ENCODE measurements at regions not wholly inside any gene's neighbourhood (a gene's known extent, or its start where the extent isn't known, plus 50 kb on each side); places are given as distances from the start of the nearest gene placed in this dataset.

- 0% methylated on average over 1 of the region's 1 CpG for WGBS (ENCODE audit: missing lambda C conversion rate)
- DNase-seq (ENCODE audit: low read depth in 1 of 2, low spot score in 1 of 2) (no peak), ATAC-seq (no peak), FAIRE-seq (no peak)
- CTCF ChIA-PET = no interaction called here
- Histone ChIP-seq H3K27ac (no peak overlapping the region), H3K9me3 (no peaks in the 10 kb centered on the region), H3K4me3 (no peak overlapping the region), H3K4me2 (no peak overlapping the region), H3K4me1 (no peaks in the 10 kb centered on the region)
- TF ChIP-seq JUNB (IDR thresholded peaks at IDR 0.05) (no peak), CBX2 (IDR thresholded peaks at IDR 0.05; ENCODE audit: borderline replicate concordance, low read depth) (no peak), NPAS2 (CRISPR knock-in tag; IDR thresholded peaks at IDR 0.05; ENCODE audit: borderline replicate concordance) (no peak), HOXB13 (CRISPR knock-in tag; IDR thresholded peaks at IDR 0.05; ENCODE audit: low read depth) (no peak), KDM1A (IDR thresholded peaks at IDR 0.05; ENCODE audit: low read depth) (no peak), SREBF2 (IDR thresholded peaks at IDR 0.05) (no peak), JUN (IDR thresholded peaks at IDR 0.05) (no peak), SMC3 (IDR thresholded peaks at IDR 0.05) (no peak), HOXB5 (CRISPR knock-in tag; IDR thresholded peaks at IDR 0.05) (no peak), CTCF (IDR thresholded peaks at IDR 0.05) (no peak), CHD2 (IDR thresholded peaks at IDR 0.05; ENCODE audit: low read length, partially characterized antibody) (no peak), ESRRA (IDR thresholded peaks at IDR 0.05; ENCODE audit: borderline replicate concordance, low read length) (no peak)
- TF ChIP-seq, protein P1, sequence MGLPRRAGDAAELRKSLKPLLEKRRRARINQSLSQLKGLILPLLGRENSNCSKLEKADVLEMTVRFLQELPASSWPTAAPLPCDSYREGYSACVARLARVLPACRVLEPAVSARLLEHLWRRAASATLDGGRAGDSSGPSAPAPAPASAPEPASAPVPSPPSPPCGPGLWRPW (IDR thresholded peaks at IDR 0.05) = no peak
- TF ChIP-seq, protein P2, sequence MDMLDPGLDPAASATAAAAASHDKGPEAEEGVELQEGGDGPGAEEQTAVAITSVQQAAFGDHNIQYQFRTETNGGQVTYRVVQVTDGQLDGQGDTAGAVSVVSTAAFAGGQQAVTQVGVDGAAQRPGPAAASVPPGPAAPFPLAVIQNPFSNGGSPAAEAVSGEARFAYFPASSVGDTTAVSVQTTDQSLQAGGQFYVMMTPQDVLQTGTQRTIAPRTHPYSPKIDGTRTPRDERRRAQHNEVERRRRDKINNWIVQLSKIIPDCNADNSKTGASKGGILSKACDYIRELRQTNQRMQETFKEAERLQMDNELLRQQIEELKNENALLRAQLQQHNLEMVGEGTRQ (IDR thresholded peaks at IDR 0.05) = no peak
- TF ChIP-seq, protein P3, sequence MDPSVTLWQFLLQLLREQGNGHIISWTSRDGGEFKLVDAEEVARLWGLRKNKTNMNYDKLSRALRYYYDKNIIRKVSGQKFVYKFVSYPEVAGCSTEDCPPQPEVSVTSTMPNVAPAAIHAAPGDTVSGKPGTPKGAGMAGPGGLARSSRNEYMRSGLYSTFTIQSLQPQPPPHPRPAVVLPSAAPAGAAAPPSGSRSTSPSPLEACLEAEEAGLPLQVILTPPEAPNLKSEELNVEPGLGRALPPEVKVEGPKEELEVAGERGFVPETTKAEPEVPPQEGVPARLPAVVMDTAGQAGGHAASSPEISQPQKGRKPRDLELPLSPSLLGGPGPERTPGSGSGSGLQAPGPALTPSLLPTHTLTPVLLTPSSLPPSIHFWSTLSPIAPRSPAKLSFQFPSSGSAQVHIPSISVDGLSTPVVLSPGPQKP (IDR thresholded peaks at IDR 0.05; ENCODE audit: low read depth, low read length) = no peak
- POLR2A ChIA-PET = no interaction called here
Observed at GRCh38 chr3:154718053-154718452, 288.1 kb upstream of the GPR149 start.

DNA sequence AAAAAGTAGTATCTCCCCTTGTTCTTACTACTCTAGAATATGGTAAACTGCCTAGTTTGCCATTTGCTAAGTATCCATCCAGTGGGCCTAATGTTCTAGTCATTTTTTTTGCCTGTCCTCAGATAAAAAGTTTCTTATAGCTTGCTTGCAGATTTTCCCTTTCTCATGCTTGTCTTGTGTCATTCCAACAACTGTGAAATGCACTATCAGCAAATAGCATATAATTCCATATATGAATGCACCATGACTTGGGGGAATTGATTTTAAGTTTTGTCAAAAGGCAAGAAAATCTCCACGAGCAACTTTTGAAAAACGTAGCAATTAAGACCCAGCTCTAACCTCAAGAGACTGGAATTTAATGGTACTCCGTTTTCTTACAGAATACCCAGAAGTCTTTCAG is 286.2 kb upstream of the GPR149 start:
- ChIA-PET POLR2A (no interaction called here), CTCF (no interaction called here)
- H3K9me3 ChIP-seq = no peaks in the 10 kb centered on the region
- ATAC-seq = no peak
- TF ChIP-seq MAFK (IDR thresholded peaks at IDR 0.05; ENCODE audit: partially characterized antibody) (peak; percentile 64), HEYL (CRISPR knock-in tag; IDR thresholded peaks at IDR 0.05) (no peak)
- no peak overlapping the region for H3K4me2 ChIP-seq
- WGBS (ENCODE audit: missing lambda C conversion rate) = 6% methylated on average over 3 of the region's 3 CpGs
- no peaks in the 10 kb centered on the region for H3K4me1 ChIP-seq
- H3K27ac ChIP-seq = no peak overlapping the region
- DNase-seq (ENCODE audit: low read depth in 1 of 2, low spot score in 1 of 2) = no peak
- H3K4me3 ChIP-seq = no peak overlapping the region
- no peak for FAIRE-seq

DNA sequence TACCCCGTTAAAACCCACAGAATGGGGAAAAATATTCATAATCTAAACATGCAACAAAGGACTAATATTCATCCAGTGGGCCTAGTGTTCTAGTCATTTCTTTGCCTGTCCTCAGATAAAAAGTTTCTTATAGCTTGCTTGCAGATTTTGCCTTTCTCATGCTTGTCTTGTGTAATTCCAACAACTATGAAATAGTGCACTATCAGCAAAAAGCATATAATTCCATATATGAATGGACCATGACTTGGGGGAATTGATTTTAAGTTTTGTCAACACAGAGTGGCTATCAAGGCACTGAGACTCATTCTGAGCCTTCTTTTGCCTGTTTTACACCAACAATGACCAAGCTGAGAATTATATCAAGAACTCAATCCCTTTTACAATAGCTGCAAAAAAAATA is 278.6 kb upstream of the GPR149 start:
- H3K4me2 ChIP-seq = no peak overlapping the region
- ATAC-seq = no peak
- no peaks in the 10 kb centered on the region for H3K4me1 ChIP-seq
- no peaks in the 10 kb centered on the region for H3K9me3 ChIP-seq
- ChIA-PET POLR2A (no interaction called here), CTCF (no interaction called here)
- TF ChIP-seq HOXA7 (CRISPR knock-in tag; IDR thresholded peaks at IDR 0.05) (no peak), HEYL (CRISPR knock-in tag; IDR thresholded peaks at IDR 0.05) (no peak), MAFK (IDR thresholded peaks at IDR 0.05; ENCODE audit: partially characterized antibody) (peak; percentile 95)
- no peak overlapping the region for H3K4me3 ChIP-seq
- 0% methylated on average over 1 of the region's 1 CpG for WGBS (ENCODE audit: missing lambda C conversion rate)
- DNase-seq (ENCODE audit: low read depth in 1 of 2, low spot score in 1 of 2) = no peak
- FAIRE-seq = no peak
- H3K27ac ChIP-seq = no peak overlapping the region

DNA sequence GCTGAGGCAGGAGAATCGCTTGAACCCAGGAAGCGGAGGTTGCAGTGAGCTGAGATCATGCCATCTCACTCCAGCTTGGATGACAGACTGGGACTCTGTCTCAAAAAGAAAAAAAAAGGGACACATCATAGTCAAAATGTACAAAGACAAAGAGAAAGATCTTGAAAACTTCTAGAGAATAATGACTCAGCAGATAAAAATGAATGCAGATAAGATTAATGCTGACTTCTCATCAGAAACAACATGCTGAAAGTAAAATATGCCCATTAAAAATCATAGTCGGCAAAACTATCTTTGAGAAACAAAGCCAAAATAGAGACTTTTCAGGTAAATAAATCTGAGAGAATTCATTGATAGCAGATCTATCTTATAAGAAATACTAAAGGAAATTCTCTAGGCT is 271.1 kb upstream of the GPR149 start:
- no peak for FAIRE-seq
- ATAC-seq = no peak
- TF ChIP-seq FOSB (CRISPR knock-in tag; IDR thresholded peaks at IDR 0.05) (no peak), NFE2L2 (conservative IDR thresholded peaks at IDR 0.05; ENCODE audit: low read length) (peak; percentile 56; the same call in 1 of the 2 replicates), CBX2 (IDR thresholded peaks at IDR 0.05; ENCODE audit: borderline replicate concordance, low read depth) (no peak), MAFK (IDR thresholded peaks at IDR 0.05; ENCODE audit: partially characterized antibody) (peak; percentile 88)
- ChIA-PET POLR2A (no interaction called here), CTCF (no interaction called here)
- Histone ChIP-seq H3K9me3 (no peaks in the 10 kb centered on the region), H3K4me2 (no peak overlapping the region), H3K4me1 (no peaks in the 10 kb centered on the region), H3K4me3 (no peak overlapping the region), H3K27ac (no peak overlapping the region)
- DNase-seq (ENCODE audit: low read depth in 1 of 2, low spot score in 1 of 2) = no peak
- WGBS (ENCODE audit: missing lambda C conversion rate) = 74% methylated on average over 3 of the region's 3 CpGs

Data from A549 (cell line).